H9 (cell line): ENCODE measurements at regions not wholly inside any gene's neighbourhood (a gene's known extent, or its start where the extent isn't known, plus 50 kb on each side); places are given as distances from the start of the nearest gene placed in this dataset.

ENCODE experiments used
- DNase-seq: peaks from one replicate; pipeline ENCODE4 v3.0.0-alpha.2; 2017
- H2AFZ ChIP-seq: one replicate; pipeline ENCODE4 v1.6.1; 2013; ENCODE audit warnings: mild to moderate bottlenecking, low read length, control low read depth, moderate library complexity
- H2AK5ac ChIP-seq: 2 replicates; pipeline ENCODE4 v1.6.1; 2013; ENCODE audit warnings: low read length, control low read depth, mixed read lengths; ENCODE audit not compliant: insufficient read length
- H2BK120ac ChIP-seq: one replicate; pipeline ENCODE4 v1.6.1; 2013; ENCODE audit warnings: low read depth, mild to moderate bottlenecking, low read length, control low read depth, inconsistent platforms; ENCODE audit not compliant: poor library complexity, severe bottlenecking
- H2BK12ac ChIP-seq: 2 replicates; pipeline ENCODE4 v1.6.1; 2013; ENCODE audit warnings: low read length, control low read depth, mixed read lengths, low read depth; ENCODE audit not compliant: insufficient read length
- H2BK15ac ChIP-seq: 2 replicates; pipeline ENCODE4 v1.6.1; 2013; ENCODE audit warnings: low read depth, low read length, control low read depth
- H2BK20ac ChIP-seq: one replicate; pipeline ENCODE4 v1.6.1; 2013; ENCODE audit warnings: low read depth, mild to moderate bottlenecking, low read length, control low read depth, inconsistent platforms; ENCODE audit not compliant: poor library complexity, severe bottlenecking
- H2BK5ac ChIP-seq: 2 replicates; pipeline ENCODE4 v1.6.1; 2013; ENCODE audit warnings: low read length, control low read depth, mixed read lengths; ENCODE audit not compliant: insufficient read length
- H3K14ac ChIP-seq: 2 replicates; pipeline ENCODE4 v1.6.1; 2013; ENCODE audit warnings: low read length, control low read depth; ENCODE audit not compliant: insufficient read depth
- H3K18ac ChIP-seq: 2 replicates; pipeline ENCODE4 v1.6.1; 2013; ENCODE audit warnings: low read depth, mild to moderate bottlenecking, mixed read lengths, low read length, control low read depth; ENCODE audit not compliant: insufficient read length
- H3K23ac ChIP-seq: 2 replicates; pipeline ENCODE4 v1.6.1; 2013; ENCODE audit warnings: low read length, control low read depth, mixed read lengths, low read depth; ENCODE audit not compliant: insufficient read length
- H3K23me2 ChIP-seq: 2 replicates; pipeline ENCODE4 v1.6.1; 2013; ENCODE audit warnings: low read depth, mild to moderate bottlenecking, mixed read lengths, low read length, control low read depth; ENCODE audit not compliant: insufficient read length, poor library complexity, severe bottlenecking
- H3K27ac ChIP-seq: 2 replicates; pipeline ENCODE4 v1.5.1; 2013; ENCODE audit warnings: low read length, control low read depth, mixed read lengths, low read depth; ENCODE audit not compliant: insufficient read length
- H3K27me3 ChIP-seq: 2 replicates; pipeline ENCODE4 v1.6.1; 2013; ENCODE audit warnings: low read length, control low read depth, inconsistent platforms; ENCODE audit not compliant: insufficient read depth
- H3K4ac ChIP-seq: 2 replicates; pipeline ENCODE4 v1.6.1; 2013; ENCODE audit warnings: low read depth, mild to moderate bottlenecking, control low read depth, inconsistent platforms, low read length, moderate library complexity
- H3K4me1 ChIP-seq: 2 replicates; pipeline ENCODE4 v1.6.1; 2013; ENCODE audit warnings: low read length, control low read depth, inconsistent platforms; ENCODE audit not compliant: insufficient read depth
- H3K4me2 ChIP-seq: 2 replicates; pipeline ENCODE4 v1.6.1; 2013; ENCODE audit warnings: low read length, control low read depth, mixed read lengths; ENCODE audit not compliant: insufficient read length, insufficient read depth
- H3K56ac ChIP-seq: 2 replicates; pipeline ENCODE4 v1.6.1; 2013; ENCODE audit warnings: low read depth, mild to moderate bottlenecking, mixed read lengths, low read length, control low read depth; ENCODE audit not compliant: insufficient read length
- H3K79me1 ChIP-seq: 2 replicates; pipeline ENCODE4 v1.6.1; 2013; ENCODE audit warnings: low read depth, mild to moderate bottlenecking, moderate library complexity, low read length, control low read depth, inconsistent platforms; ENCODE audit not compliant: insufficient read depth, poor library complexity, severe bottlenecking
- H3K79me2 ChIP-seq: 2 replicates; pipeline ENCODE4 v1.6.1; 2013; ENCODE audit warnings: low read length, control low read depth, inconsistent platforms; ENCODE audit not compliant: insufficient read depth
- H3K9ac ChIP-seq: 2 replicates; pipeline ENCODE4 v1.6.1; 2013; ENCODE audit warnings: low read length, control low read depth, mixed read lengths; ENCODE audit not compliant: insufficient read length; ENCODE audit errors: extremely low read depth
- H3K9me3 ChIP-seq: one replicate; pipeline ENCODE4 v1.6.1; 2013; ENCODE audit warnings: low read depth, low read length, inconsistent platforms; ENCODE audit not compliant: control insufficient read depth
- H3T11ph ChIP-seq: one replicate; pipeline ENCODE4 v1.6.1; 2013; ENCODE audit warnings: mild to moderate bottlenecking, low read length, control low read depth, inconsistent platforms
- H4K20me1 ChIP-seq: one replicate; pipeline ENCODE4 v1.6.1; 2013; ENCODE audit not compliant: control insufficient read depth, insufficient read length, insufficient read depth
- H4K5ac ChIP-seq: 2 replicates; pipeline ENCODE4 v1.6.1; 2013; ENCODE audit warnings: low read depth, mild to moderate bottlenecking, mixed read lengths, low read length, control low read depth; ENCODE audit not compliant: insufficient read length
- H4K8ac ChIP-seq: replicated peaks from 2 replicates; pipeline ENCODE4 v1.6.1; 2013; ENCODE audit warnings: low read length, control low read depth, mixed read lengths, low read depth; ENCODE audit not compliant: insufficient read length
- H4K91ac ChIP-seq: 2 replicates; pipeline ENCODE4 v1.6.1; 2013; ENCODE audit warnings: low read depth, mild to moderate bottlenecking, moderate library complexity, mixed read lengths, low read length, control low read depth; ENCODE audit not compliant: insufficient read length
- H3K27ac Mint-ChIP-seq, 3 experiments: 2 replicates in 2 of 3; 3 replicates in 1 of 3; pipeline ENCODE4 v1.8.0; 2020 to 2021; ENCODE audit warnings: mixed read lengths in 3 of 3, mild to moderate bottlenecking in 1 of 3, moderate library complexity in 1 of 3
- H3K27me3 Mint-ChIP-seq: 2 replicates; pipeline ENCODE4 v1.8.0; 2021; ENCODE audit warnings: low read depth, mild to moderate bottlenecking, moderate library complexity, mixed read lengths
- H3K36me3 Mint-ChIP-seq, 3 experiments: 2 replicates in 2 of 3; 3 replicates in 1 of 3; pipeline ENCODE4 v1.8.0; 2020 to 2021; ENCODE audit warnings: low read depth in 3 of 3, mixed read lengths in 3 of 3; ENCODE audit not compliant: insufficient read depth in 1 of 3
- H3K4me1 Mint-ChIP-seq, 2 experiments: 2 replicates each; pipeline ENCODE4 v1.8.0; 2020; ENCODE audit warnings: mixed read lengths in 2 of 2
- H3K4me3 Mint-ChIP-seq, 2 experiments: 2 replicates in 1 of 2; 3 replicates in 1 of 2; pipeline ENCODE4 v1.8.0; 2020 to 2021; ENCODE audit warnings: mild to moderate bottlenecking in 2 of 2, mixed read lengths in 2 of 2, moderate library complexity in 1 of 2
- H3K9me3 Mint-ChIP-seq, 2 experiments: 2 replicates in 1 of 2; 3 replicates in 1 of 2; pipeline ENCODE4 v1.8.0; 2020; ENCODE audit warnings: mild to moderate bottlenecking in 2 of 2, mixed read lengths in 2 of 2, moderate library complexity in 1 of 2
- TF ChIP-seq, protein P1 (sequence below): fragments of 200-600 bp; sonication (generic); conservative IDR thresholded peaks from 3 replicates; pipeline ENCODE4 v1.8.0; 2021; ENCODE audit warnings: antibody characterized with exemption, mild to moderate bottlenecking

DNA sequence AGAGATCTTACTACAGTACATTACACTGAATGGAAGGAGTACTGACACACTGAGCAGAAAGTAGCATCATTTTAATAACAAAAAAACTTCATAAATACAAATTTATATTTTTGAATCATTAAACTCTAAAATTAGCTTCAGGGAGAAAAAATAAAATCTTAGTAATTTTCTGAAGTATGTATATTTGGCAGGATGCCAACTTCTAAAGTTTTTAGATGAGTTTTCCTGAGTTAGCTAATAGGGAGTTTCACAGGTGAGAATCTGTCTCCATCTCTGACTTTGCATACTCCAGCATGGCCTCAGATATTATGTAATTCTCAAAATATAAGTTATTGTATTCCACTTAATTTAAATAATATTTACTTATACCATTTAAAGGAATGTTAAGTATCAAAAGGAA, 673.2 kb upstream of the PCDH15 start:
- no peaks in the 10 kb centered on the region for H3K23me2 ChIP-seq
- H3K4ac ChIP-seq: no peak overlapping the region
- H4K91ac ChIP-seq: no peak overlapping the region
- no peak overlapping the region for H2AK5ac ChIP-seq
- H3K36me3 Mint-ChIP-seq: no peaks in the 10 kb centered on the region; a peak in 1 of 7 replicates
- H2BK12ac ChIP-seq: no peak overlapping the region
- DNase-seq: no peak
- H3K9ac ChIP-seq: no peak overlapping the region
- no peaks in the 10 kb centered on the region for H3K79me2 ChIP-seq
- H4K8ac ChIP-seq: no peak overlapping the region
- no peaks in the 10 kb centered on the region for H3K4me1 Mint-ChIP-seq
- H2AFZ ChIP-seq: no peak overlapping the region
- H4K5ac ChIP-seq: no peak overlapping the region
- H3K27me3 ChIP-seq: no peaks in the 10 kb centered on the region
- no peak overlapping the region for H3K56ac ChIP-seq
- H3K27me3 Mint-ChIP-seq: no peaks in the 10 kb centered on the region
- H3K18ac ChIP-seq: no peak overlapping the region
- H3K27ac Mint-ChIP-seq: no peak overlapping the region
- H3K9me3 Mint-ChIP-seq: no peaks in the 10 kb centered on the region; a peak in 1 of 5 replicates
- no peak overlapping the region for H2BK20ac ChIP-seq
- H3K4me3 Mint-ChIP-seq: no peak overlapping the region
- no peak overlapping the region for H3K14ac ChIP-seq
- no peak overlapping the region for H2BK120ac ChIP-seq
- no peak overlapping the region for H3K23ac ChIP-seq
- H3K4me2 ChIP-seq: no peak overlapping the region
- no peaks in the 10 kb centered on the region for H3K79me1 ChIP-seq
- no peaks in the 10 kb centered on the region for H4K20me1 ChIP-seq
- no peak overlapping the region for H2BK15ac ChIP-seq
- no peak overlapping the region for H3T11ph ChIP-seq
- no peaks in the 10 kb centered on the region for H3K4me1 ChIP-seq
- no peaks in the 10 kb centered on the region for H3K9me3 ChIP-seq
- TF ChIP-seq, protein P1, sequence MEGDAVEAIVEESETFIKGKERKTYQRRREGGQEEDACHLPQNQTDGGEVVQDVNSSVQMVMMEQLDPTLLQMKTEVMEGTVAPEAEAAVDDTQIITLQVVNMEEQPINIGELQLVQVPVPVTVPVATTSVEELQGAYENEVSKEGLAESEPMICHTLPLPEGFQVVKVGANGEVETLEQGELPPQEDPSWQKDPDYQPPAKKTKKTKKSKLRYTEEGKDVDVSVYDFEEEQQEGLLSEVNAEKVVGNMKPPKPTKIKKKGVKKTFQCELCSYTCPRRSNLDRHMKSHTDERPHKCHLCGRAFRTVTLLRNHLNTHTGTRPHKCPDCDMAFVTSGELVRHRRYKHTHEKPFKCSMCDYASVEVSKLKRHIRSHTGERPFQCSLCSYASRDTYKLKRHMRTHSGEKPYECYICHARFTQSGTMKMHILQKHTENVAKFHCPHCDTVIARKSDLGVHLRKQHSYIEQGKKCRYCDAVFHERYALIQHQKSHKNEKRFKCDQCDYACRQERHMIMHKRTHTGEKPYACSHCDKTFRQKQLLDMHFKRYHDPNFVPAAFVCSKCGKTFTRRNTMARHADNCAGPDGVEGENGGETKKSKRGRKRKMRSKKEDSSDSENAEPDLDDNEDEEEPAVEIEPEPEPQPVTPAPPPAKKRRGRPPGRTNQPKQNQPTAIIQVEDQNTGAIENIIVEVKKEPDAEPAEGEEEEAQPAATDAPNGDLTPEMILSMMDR: no peak
- no peak overlapping the region for H3K27ac ChIP-seq
- no peak overlapping the region for H2BK5ac ChIP-seq
